ENCODE measurements at regions not wholly inside any gene's neighbourhood (a gene's known extent, or its start where the extent isn't known, plus 50 kb on each side); places are given as distances from the start of the nearest gene placed in this dataset.

GRCh38 chr5:116971131-116971530 is 396.5 kb upstream of the SEMA6A start:
- DNase-seq (ENCODE audit: low spot score) = no peak
- intact Hi-C loops (cut with DNase I) = no loop called here
- Histone ChIP-seq H3K4me3 (no peak overlapping the region), H3K4me1 (replicated peaks) (no peaks in the 10 kb centered on the region), H3K27me3 (replicated peaks; ENCODE audit: insufficient read depth) (no peaks in the 10 kb centered on the region), H3K27ac (no peak overlapping the region), H3K9me3 (no peaks in the 10 kb centered on the region), H3K36me3 (no peaks in the 10 kb centered on the region)
- no peak for TF ChIP-seq POLR2A (IDR thresholded peaks at IDR 0.05)
- no peak for TF ChIP-seq CTCF (IDR thresholded peaks at IDR 0.05)
- no peak for TF ChIP-seq POLR2AphosphoS5 (IDR thresholded peaks at IDR 0.05)
- WGBS = 95% methylated on average over 5 of the region's 5 CpGs

- DNase-seq (ENCODE audit: low spot score) = no peak
- intact Hi-C loops (cut with DNase I) = no loop called here
These were observed 395.7 kb upstream of the SEMA6A start for GRCh38 chr5:116970318-116970717.

GRCh38 chr5:116964438-116964837 is 389.8 kb upstream of the SEMA6A start:
- Histone ChIP-seq H3K36me3 (no peaks in the 10 kb centered on the region), H3K4me3 (no peak overlapping the region), H3K4me1 (replicated peaks) (no peaks in the 10 kb centered on the region), H3K27ac (no peak overlapping the region), H3K9me3 (no peaks in the 10 kb centered on the region), H3K27me3 (replicated peaks; ENCODE audit: insufficient read depth) (no peaks in the 10 kb centered on the region)
- intact Hi-C loops (cut with DNase I) = no loop called here
- TF ChIP-seq POLR2A (IDR thresholded peaks at IDR 0.05) (no peak), POLR2AphosphoS5 (IDR thresholded peaks at IDR 0.05) (no peak), CTCF (IDR thresholded peaks at IDR 0.05) (no peak)
- no peak for DNase-seq (ENCODE audit: low spot score)
- whole genome bisulfite sequencing = 96% methylated on average over 5 of the region's 5 CpGs

More at GRCh38 chr5:116970318-116970717, 395.7 kb upstream of the SEMA6A start:
- Histone ChIP-seq H3K9me3 (no peaks in the 10 kb centered on the region), H3K27me3 (replicated peaks; ENCODE audit: insufficient read depth) (no peaks in the 10 kb centered on the region), H3K4me3 (no peak overlapping the region), H3K27ac (no peak overlapping the region), H3K36me3 (no peaks in the 10 kb centered on the region), H3K4me1 (replicated peaks) (no peaks in the 10 kb centered on the region)
- no peak for TF ChIP-seq CTCF (IDR thresholded peaks at IDR 0.05)
- no peak for TF ChIP-seq POLR2A (IDR thresholded peaks at IDR 0.05)
- no peak for TF ChIP-seq POLR2AphosphoS5 (IDR thresholded peaks at IDR 0.05)
- WGBS = 45% methylated on average over 2 of the region's 2 CpGs

GRCh38 chr5:116961021-116961420 is 386.4 kb upstream of the SEMA6A start:
- no peak for TF ChIP-seq POLR2A (IDR thresholded peaks at IDR 0.05)
- TF ChIP-seq CTCF (IDR thresholded peaks at IDR 0.05) = no peak
- no peak for TF ChIP-seq POLR2AphosphoS5 (IDR thresholded peaks at IDR 0.05)
- H3K4me1 ChIP-seq (replicated peaks) = no peaks in the 10 kb centered on the region
- 93% methylated on average over 4 of the region's 4 CpGs for WGBS
- no peaks in the 10 kb centered on the region for H3K27me3 ChIP-seq (replicated peaks; ENCODE audit: insufficient read depth)
- no peak overlapping the region for H3K27ac ChIP-seq
- H3K36me3 ChIP-seq = no peaks in the 10 kb centered on the region
- H3K9me3 ChIP-seq = no peaks in the 10 kb centered on the region
- no peak overlapping the region for H3K4me3 ChIP-seq
- no peak for DNase-seq (ENCODE audit: low spot score)
- intact Hi-C loops (cut with DNase I) = no loop called here

GRCh38 chr5:116959843-116960242 is 385.2 kb upstream of the SEMA6A start:
- no peak for TF ChIP-seq POLR2AphosphoS5 (IDR thresholded peaks at IDR 0.05)
- no peak overlapping the region for H3K4me3 ChIP-seq
- WGBS = 53% methylated on average over 1 of the region's 1 CpG
- no peak for DNase-seq (ENCODE audit: low spot score)
- H3K4me1 ChIP-seq (replicated peaks) = no peaks in the 10 kb centered on the region
- H3K9me3 ChIP-seq = no peaks in the 10 kb centered on the region
- intact Hi-C loops (cut with DNase I) = no loop called here
- no peaks in the 10 kb centered on the region for H3K36me3 ChIP-seq
- no peaks in the 10 kb centered on the region for H3K27me3 ChIP-seq (replicated peaks; ENCODE audit: insufficient read depth)
- no peak overlapping the region for H3K27ac ChIP-seq
